Epithelial cell of proximal tubule (primary cell): ENCODE measurements at regions not wholly inside any gene's neighbourhood (a gene's known extent, or its start where the extent isn't known, plus 50 kb on each side); places are given as distances from the start of the nearest gene placed in this dataset.

ENCODE experiments used
- DNase-seq: peaks from one replicate; pipeline ENCODE4 v3.0.0-alpha.2; 2011; ENCODE audit warnings: low read depth
- H3K4me3 ChIP-seq: 2 replicates; pipeline ENCODE4 v1.5.1; 2011; ENCODE audit warnings: low read depth, mild to moderate bottlenecking, low read length
- TF ChIP-seq, protein P1 (sequence below): conservative IDR thresholded peaks from 2 replicates; pipeline ENCODE4 v1.5.1; 2012; ENCODE audit warnings: low read depth, mild to moderate bottlenecking, low read length

DNA sequence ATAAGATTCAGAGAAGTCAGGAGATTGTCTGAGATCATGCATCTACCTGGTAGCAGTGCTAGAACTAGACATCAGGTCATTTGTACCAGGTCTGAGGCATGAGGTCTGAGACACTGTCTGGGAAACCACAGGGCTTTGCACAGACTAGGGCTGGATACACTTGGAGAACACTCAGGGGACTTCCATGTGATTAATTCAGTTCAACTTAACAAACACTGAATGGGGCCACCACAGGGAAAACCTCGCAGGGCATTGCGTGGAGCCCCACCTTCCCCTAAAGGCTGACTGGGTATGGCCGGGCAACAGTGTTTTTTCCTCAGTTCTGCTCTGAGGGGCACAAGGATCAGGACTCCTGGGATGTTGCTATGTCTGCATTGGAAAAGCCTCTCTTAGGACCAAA is 86.5 kb upstream of the WARS2 start:
- DNase-seq = no peak
- TF ChIP-seq, protein P1, sequence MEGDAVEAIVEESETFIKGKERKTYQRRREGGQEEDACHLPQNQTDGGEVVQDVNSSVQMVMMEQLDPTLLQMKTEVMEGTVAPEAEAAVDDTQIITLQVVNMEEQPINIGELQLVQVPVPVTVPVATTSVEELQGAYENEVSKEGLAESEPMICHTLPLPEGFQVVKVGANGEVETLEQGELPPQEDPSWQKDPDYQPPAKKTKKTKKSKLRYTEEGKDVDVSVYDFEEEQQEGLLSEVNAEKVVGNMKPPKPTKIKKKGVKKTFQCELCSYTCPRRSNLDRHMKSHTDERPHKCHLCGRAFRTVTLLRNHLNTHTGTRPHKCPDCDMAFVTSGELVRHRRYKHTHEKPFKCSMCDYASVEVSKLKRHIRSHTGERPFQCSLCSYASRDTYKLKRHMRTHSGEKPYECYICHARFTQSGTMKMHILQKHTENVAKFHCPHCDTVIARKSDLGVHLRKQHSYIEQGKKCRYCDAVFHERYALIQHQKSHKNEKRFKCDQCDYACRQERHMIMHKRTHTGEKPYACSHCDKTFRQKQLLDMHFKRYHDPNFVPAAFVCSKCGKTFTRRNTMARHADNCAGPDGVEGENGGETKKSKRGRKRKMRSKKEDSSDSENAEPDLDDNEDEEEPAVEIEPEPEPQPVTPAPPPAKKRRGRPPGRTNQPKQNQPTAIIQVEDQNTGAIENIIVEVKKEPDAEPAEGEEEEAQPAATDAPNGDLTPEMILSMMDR = no peak
- no peak overlapping the region for H3K4me3 ChIP-seq

DNA sequence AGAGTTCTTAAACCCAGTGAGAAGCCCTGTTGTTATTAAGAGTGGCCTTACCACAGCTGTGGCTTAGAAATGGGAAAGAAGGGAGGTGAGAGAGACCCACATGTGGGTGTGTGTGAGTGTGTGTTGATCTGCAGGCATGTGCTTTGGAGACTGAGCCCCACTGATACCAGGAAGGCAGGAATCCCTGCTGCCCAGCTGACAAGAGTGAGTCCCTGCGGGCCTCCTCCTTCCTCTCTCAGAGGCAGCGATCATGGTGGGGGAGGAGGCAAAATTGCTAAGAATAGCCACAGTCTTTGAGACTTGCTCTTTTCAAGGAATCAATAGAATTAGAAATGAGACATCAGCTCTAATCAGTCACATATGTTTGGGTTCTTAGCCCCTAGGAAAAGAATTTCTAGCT is 87.0 kb upstream of the WARS2 start:
- H3K4me3 ChIP-seq = no peak overlapping the region
- DNase-seq = no peak
- TF ChIP-seq, protein P1 = no peak

DNA sequence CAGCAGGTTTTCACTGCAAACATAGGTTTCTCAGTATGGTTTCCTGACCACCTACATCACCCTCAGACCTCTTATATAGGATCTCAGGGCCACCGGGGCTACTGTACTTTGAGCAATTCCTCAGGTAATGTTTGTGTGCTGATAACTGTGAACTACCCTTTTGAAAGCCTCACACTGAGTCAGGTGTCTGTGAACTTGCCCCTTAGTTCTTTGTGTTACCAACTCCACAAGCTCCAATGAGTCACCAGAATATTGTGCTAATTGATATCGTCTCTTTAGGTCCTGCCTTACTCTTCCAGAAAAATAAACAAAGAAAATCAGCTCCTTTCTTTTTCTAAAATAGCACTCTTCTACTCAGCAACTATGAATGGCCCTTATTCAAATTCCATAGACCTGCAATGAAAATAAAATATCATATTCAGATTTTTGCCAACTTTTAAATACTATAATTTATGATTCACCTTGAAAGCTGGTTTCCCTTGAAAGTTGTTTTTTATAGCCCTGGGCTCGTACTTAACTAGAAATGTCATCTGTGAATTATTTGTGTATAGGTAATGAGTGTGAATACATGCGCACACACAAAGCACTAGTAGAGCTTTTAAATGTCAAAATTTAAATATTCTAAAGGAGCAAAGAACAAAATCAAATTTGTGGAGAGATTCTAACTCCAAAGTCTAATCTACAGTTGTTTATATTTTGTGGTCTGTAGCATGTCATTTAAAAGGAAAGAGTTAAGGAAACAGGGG is 88.1 kb upstream of the WARS2 start:
- no peak overlapping the region for H3K4me3 ChIP-seq
- no peak for DNase-seq
- TF ChIP-seq, protein P1 = no peak

DNA sequence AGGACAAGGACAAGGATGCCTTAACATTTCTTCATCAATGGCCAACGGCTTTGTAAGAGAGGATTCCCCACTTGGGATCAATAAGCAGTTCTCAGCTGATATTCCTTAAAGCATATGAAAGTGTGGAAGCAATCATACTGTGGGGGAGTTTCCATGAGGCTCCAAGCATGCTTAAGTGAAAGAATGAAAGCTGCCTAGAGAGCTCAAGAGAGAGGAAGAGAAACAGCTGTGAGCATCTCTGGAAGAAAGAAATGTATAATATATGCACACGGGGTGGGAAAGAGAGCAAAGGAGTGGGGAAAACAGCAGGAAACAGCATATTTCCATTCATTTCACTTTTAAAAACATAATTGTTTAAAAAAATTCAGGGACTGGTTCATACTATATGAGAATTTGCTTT is 94.7 kb upstream of the WARS2 start:
- no peak overlapping the region for H3K4me3 ChIP-seq
- DNase-seq = no peak
- TF ChIP-seq, protein P1 = no peak

DNA sequence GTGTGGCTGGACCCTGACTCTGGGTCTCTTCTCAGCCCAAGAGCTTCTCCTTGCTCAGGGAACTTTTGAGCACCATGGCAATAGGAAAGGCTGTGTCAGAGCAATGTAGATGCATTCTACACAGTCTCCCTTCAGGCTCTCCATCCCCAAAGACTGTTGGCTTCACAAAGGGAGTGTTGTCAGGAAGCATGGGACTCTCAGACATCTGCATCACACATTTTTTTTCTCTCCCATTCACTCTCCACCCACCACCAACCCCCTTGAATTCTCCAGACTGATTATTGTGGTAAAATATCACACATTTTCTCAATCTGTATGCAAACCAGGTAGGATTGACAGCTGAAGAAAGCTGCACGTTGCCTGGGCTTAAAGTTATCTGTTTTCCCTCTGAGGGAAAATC is 105.4 kb upstream of the WARS2 start:
- TF ChIP-seq, protein P1 = no peak
- DNase-seq = no peak
- H3K4me3 ChIP-seq = no peak overlapping the region

DNA sequence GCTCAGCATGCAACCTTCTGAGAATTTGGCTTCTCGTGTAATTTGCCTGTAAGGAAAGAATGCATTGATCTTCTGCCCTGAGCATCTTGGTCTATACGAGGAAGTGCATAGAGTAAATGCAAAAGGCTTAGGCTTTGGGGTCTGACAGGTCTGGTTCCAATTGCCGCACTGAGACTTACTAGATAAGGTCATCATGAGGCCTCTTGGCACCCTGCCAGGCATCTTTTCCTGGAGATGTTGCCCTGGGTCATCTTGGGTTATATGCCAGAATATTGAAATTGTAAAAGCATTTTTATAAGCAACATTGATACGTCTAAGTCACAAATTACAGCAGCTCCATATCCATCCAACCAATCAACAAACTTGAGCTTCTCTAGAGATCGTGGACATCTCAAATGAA is 108.8 kb upstream of the WARS2 start:
- TF ChIP-seq, protein P1 = no peak
- no peak for DNase-seq
- no peak overlapping the region for H3K4me3 ChIP-seq

DNA sequence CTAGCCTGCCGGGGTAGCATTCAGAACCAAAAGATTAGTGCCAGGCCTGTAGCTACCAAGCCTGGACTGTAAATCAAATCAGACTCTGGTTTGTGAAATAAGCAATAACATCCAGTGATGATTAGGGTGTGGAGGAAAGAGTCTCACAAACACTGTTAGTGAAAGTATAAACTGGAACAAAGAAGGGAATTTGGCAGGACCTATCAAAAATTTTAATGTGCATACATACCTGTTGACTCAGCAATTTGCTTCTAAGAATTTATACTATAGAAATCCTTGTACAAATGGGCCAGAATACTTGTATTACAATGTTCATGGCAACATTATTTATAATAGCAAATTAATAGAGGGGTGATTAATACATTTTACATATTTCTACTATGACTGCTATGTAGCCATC is 109.8 kb upstream of the WARS2 start:
- no peak for DNase-seq
- no peak overlapping the region for H3K4me3 ChIP-seq
- TF ChIP-seq, protein P1 = no peak
